NCI-H2107 (cell line): ENCODE measurements at regions not wholly inside any gene's neighbourhood (a gene's known extent, or its start where the extent isn't known, plus 50 kb on each side); places are given as distances from the start of the nearest gene placed in this dataset.

Experiments used
- DNase-seq: peaks from one replicate; lab custom pipeline; 2025; lab: John Stamatoyannopoulos, UW

GRCh38 chr10:43006490-43006889, 70.4 kb upstream of the RET start:
- no peak for DNase-seq

- no peak for DNase-seq
These were observed 64.3 kb upstream of the RET start for GRCh38 chr10:43012578-43012977.

DNA sequence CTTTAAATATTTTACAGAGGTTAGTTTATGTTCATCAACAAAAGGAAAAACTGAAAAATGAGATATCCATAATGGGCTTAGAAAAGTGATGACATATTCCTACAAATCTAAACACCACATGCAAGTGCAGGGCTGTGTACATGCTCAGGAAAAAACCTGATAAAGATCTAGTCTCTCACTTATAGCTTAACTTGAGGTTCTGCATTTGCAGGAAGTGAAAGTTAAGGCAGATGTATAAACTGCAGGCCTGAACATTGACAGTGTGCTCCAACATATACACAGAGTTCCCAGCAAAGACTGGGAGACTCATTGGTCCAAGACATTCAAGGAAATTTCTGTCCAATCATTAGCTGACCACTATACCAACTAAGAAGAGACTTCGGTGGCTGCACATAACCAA, 63.8 kb upstream of the RET start:
- no peak for DNase-seq

GRCh38 chr10:43024524-43024923, 52.3 kb upstream of the RET start:
- no peak for DNase-seq

DNA sequence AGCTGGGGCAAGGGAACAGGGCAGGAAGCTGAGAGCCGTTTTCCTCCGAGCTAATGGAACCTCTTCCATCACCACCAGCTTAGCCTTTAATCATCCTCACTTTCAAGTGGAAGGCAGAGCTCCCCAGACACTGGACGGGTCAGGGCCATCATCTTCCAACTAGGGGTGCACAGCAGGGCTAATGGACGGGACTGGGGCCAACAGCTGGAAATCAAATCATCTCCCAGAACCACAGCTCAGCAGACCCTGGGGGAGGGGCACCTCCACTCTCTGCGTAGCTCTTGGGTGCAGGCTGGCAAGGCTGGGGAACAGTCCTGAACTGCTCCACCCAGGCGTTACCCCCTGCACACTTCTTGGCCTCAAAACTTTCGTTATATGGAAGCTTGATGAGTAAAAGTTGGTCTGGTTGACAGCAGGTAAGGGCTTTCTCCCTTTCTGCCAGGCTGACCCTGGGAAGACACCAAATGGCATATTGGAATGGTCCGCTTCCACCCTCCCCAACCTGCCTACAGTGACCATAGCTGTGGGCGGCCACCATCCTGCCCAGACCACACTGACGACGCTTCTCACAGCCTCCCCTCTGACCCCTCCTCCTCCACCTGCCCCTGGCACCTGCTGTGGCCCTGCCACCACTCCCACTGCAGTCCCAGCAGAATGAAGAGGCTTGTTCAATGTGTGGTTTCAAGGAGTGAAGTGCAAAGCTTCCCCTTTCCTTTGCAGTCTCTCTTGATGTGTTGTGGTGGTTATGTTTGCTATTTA, 51.7 kb upstream of the RET start:
- DNase-seq, result no peak

- no peak for DNase-seq
These were observed 50.6 kb upstream of the RET start for GRCh38 chr10:43026039-43026973.
